ENCODE measurements at regions not wholly inside any gene's neighbourhood (a gene's known extent, or its start where the extent isn't known, plus 50 kb on each side); places are given as distances from the start of the nearest gene placed in this dataset.

DNA sequence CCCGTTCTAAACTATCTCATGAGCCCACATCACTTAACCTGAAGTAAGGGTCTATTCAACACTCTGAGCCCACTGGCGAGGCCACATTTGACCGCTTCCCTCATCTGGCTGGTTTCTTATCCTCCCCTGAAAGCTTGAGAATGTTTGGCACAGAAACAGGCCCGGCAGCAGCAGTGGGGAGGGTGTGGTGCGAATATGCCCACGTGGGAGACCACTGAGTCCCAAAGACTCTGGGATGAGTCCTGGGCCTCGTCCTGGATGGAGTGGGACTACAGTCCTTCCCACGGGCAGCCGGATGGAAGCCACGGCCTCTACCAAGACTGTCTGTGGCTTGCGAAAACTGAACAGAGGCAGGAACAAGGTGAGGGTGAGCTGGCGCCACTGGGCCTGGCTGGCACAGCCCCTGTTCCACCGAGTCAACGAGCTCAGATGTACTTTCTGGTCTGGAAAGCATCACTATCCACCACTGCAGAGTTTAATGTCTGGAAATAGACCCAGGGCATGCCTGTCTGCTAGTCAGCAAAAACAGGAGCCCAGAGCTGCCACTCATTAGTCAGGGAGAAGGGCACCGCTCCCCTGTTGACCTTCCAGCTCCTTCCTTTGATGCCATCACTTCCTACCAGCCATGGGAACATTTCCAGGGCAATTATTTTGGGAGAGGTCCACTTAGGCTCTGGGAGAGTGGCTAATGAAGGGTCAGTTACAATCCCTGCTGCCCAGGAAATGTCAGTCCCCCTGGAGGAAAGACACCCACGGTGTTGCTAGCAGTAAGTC, 386.6 kb downstream of the MATN1 start:
- TF ChIP-seq, protein P1, sequence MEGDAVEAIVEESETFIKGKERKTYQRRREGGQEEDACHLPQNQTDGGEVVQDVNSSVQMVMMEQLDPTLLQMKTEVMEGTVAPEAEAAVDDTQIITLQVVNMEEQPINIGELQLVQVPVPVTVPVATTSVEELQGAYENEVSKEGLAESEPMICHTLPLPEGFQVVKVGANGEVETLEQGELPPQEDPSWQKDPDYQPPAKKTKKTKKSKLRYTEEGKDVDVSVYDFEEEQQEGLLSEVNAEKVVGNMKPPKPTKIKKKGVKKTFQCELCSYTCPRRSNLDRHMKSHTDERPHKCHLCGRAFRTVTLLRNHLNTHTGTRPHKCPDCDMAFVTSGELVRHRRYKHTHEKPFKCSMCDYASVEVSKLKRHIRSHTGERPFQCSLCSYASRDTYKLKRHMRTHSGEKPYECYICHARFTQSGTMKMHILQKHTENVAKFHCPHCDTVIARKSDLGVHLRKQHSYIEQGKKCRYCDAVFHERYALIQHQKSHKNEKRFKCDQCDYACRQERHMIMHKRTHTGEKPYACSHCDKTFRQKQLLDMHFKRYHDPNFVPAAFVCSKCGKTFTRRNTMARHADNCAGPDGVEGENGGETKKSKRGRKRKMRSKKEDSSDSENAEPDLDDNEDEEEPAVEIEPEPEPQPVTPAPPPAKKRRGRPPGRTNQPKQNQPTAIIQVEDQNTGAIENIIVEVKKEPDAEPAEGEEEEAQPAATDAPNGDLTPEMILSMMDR (IDR thresholded peaks at IDR 0.05; ENCODE audit: unreplicated experiment) = no peak
- Mint-ChIP-seq H3K4me3 (ENCODE audit: unreplicated experiment) (no peak overlapping the region), H3K4me1 (ENCODE audit: unreplicated experiment) (no peaks in the 10 kb centered on the region), H3K27ac (ENCODE audit: unreplicated experiment) (no peak overlapping the region), H3K36me3 (ENCODE audit: low read depth, unreplicated experiment) (no peaks in the 10 kb centered on the region), H3K9me3 (ENCODE audit: unreplicated experiment) (no peaks in the 10 kb centered on the region), H3K27me3 (ENCODE audit: unreplicated experiment) (no peaks in the 10 kb centered on the region)
- DNase-seq (ENCODE audit: low spot score) = no peak

DNA sequence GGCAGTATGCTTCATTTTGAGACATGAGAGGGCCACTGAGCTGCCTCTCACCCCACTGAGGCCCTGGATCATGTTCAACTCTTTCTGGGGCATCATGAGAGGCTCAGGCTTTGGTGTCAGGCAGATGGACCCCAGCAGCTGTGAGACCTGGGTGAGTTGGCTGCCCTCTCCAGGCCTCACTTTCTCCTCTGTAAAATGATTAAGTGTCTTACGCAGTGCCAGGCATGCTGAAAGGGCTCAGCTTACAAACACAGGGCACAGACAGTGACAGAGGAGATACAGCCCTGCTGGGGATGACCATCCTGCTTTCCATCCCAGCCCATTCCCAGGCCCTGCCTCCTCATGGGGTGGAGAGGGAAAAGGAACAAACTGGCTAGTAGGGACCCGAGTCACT, 387.4 kb downstream of the MATN1 start:
- TF ChIP-seq, protein P1 (IDR thresholded peaks at IDR 0.05; ENCODE audit: unreplicated experiment) = no peak
- H3K36me3 Mint-ChIP-seq (ENCODE audit: low read depth, unreplicated experiment) = no peaks in the 10 kb centered on the region
- no peak overlapping the region for H3K27ac Mint-ChIP-seq (ENCODE audit: unreplicated experiment)
- H3K4me3 Mint-ChIP-seq (ENCODE audit: unreplicated experiment) = no peak overlapping the region
- no peaks in the 10 kb centered on the region for H3K9me3 Mint-ChIP-seq (ENCODE audit: unreplicated experiment)
- no peak for DNase-seq (ENCODE audit: low spot score)
- no peaks in the 10 kb centered on the region for H3K27me3 Mint-ChIP-seq (ENCODE audit: unreplicated experiment)
- no peaks in the 10 kb centered on the region for H3K4me1 Mint-ChIP-seq (ENCODE audit: unreplicated experiment)

DNA sequence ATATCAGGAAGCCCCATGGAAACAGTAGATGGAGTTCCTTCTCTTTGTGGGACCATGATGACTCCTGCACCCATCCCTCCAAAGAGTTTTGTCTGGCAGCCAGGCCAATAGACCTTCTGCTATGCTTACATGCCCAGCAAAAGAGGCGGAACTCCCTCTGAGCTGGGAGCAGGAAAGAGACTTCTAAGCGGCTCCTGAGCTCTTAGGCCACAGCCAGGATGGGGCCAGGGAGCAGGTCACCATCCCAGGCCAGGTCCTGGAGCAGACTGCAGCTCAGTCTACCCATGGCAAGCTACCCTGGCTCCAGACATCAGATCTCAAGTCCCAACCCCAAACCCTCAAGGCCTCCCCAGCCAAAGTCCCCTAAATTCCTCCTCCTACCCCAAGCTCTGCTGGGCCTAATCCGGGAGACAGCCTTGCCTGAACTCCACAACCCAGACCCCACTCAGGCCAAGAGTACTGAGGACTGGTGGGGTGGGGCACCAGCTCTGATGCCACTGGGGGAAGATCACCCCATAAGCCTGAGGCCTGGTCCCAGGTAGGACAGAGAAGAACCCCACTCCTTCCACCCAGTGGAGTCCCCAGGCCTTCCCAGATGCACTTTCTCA, 387.9 kb downstream of the MATN1 start:
- TF ChIP-seq, protein P1 (IDR thresholded peaks at IDR 0.05; ENCODE audit: unreplicated experiment) = no peak
- DNase-seq (ENCODE audit: low spot score) = no peak
- Mint-ChIP-seq H3K4me1 (ENCODE audit: unreplicated experiment) (no peaks in the 10 kb centered on the region), H3K9me3 (ENCODE audit: unreplicated experiment) (no peaks in the 10 kb centered on the region), H3K27me3 (ENCODE audit: unreplicated experiment) (no peaks in the 10 kb centered on the region), H3K36me3 (ENCODE audit: low read depth, unreplicated experiment) (no peaks in the 10 kb centered on the region), H3K4me3 (ENCODE audit: unreplicated experiment) (no peak overlapping the region), H3K27ac (ENCODE audit: unreplicated experiment) (no peak overlapping the region)

DNA sequence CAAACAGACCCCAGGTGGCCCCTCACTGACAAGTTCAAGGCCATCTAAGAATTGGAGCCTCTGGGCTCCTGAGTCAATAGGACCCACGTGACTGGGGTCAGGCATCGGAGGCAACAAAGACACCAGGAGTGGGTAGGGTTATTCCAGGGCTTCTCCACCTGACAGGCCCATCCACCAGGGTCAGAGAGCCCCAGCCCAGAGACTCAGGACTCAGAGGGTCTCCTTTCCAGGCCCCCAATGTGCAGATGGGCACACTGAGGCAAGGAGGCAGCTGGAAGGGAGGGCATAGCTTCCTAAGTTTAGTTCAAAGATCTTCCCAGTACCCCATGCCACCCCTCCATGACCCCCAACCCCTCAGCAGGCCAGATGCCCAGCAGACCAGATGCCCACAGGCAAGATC, 388.6 kb downstream of the MATN1 start:
- Mint-ChIP-seq H3K27me3 (ENCODE audit: unreplicated experiment) (peaks cover under 1% of the 10 kb centered on the region), H3K36me3 (ENCODE audit: low read depth, unreplicated experiment) (no peaks in the 10 kb centered on the region), H3K27ac (ENCODE audit: unreplicated experiment) (no peak overlapping the region), H3K4me3 (ENCODE audit: unreplicated experiment) (no peak overlapping the region), H3K9me3 (ENCODE audit: unreplicated experiment) (no peaks in the 10 kb centered on the region), H3K4me1 (ENCODE audit: unreplicated experiment) (no peaks in the 10 kb centered on the region)
- TF ChIP-seq, protein P1 (IDR thresholded peaks at IDR 0.05; ENCODE audit: unreplicated experiment) = no peak
- DNase-seq (ENCODE audit: low spot score) = no peak

All from endothelial cell (in vitro differentiated cells).